Tibial nerve (tissue), 4 donors: ENCODE measurements at regions not wholly inside any gene's neighbourhood (a gene's known extent, or its start where the extent isn't known, plus 50 kb on each side); places are given as distances from the start of the nearest gene placed in this dataset.

ENCODE experiments used
- CTCF ChIP-seq, 5 experiments: fragments of 200-600 bp in 3 of 5; fragments of 450-650 bp in 2 of 5; sonication (generic) in 3 of 5; IDR thresholded peaks; one replicate each; pipeline ENCODE4 v1.5.1; 2016 to 2019; ENCODE audit warnings: antibody characterized with exemption in 5 of 5, mild to moderate bottlenecking in 3 of 5, moderate library complexity in 2 of 5
- EP300 ChIP-seq, 2 donors: sonication (generic); formaldehyde crosslinking; IDR thresholded peaks; one replicate each; pipeline ENCODE4 v1.6.1; 2017; ENCODE audit warnings: antibody characterized with exemption in 2 of 2, mild to moderate bottlenecking in 1 of 2

DNA sequence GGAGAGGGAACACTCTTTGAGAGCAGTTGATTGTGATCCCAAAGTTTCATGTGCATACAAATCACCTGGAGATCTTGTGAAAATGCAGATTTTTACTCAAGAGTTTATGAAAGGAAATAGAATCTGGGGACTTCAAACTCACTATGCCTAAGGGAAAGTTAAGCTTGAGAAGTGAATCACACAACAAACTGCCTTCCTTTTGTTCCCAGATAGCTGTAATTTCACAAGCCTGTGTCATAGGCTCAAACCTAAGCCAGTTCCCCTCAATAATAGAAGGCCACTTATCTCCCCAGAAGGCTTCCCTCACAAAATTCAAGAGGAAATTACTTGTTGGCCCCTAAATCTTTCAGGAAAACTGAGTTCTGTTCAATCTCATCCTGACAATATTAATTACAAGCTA, 132.8 kb upstream of the MAGEB16 start:
- no peak for TF ChIP-seq CTCF (IDR thresholded peaks at IDR 0.05)
- no peak for TF ChIP-seq EP300 (IDR thresholded peaks at IDR 0.05)
